ENCODE measurements at regions not wholly inside any gene's neighbourhood (a gene's known extent, or its start where the extent isn't known, plus 50 kb on each side); places are given as distances from the start of the nearest gene placed in this dataset.

GRCh38 chr21:17738176-17738953 is 80.8 kb downstream of the C21orf91 start:
- intact Hi-C loops (cut with micrococcal nuclease), result no loop called here

GRCh38 chr21:17736072-17736471 is 83.1 kb downstream of the C21orf91 start:
- intact Hi-C loops (cut with micrococcal nuclease), result no loop called here

- intact Hi-C loops (cut with micrococcal nuclease), result no loop called here
These were observed 85.9 kb downstream of the C21orf91 start for GRCh38 chr21:17733209-17733608.

- intact Hi-C loops (cut with micrococcal nuclease), result no loop called here
These were observed 86.8 kb downstream of the C21orf91 start for GRCh38 chr21:17732306-17732705.

- intact Hi-C loops (cut with micrococcal nuclease), result no loop called here
These were observed 87.6 kb downstream of the C21orf91 start for GRCh38 chr21:17731554-17731953.

GRCh38 chr21:17730782-17731181 is 88.4 kb downstream of the C21orf91 start:
- intact Hi-C loops (cut with micrococcal nuclease), result no loop called here

- intact Hi-C loops (cut with micrococcal nuclease), result no loop called here
These were observed 89.7 kb downstream of the C21orf91 start for GRCh38 chr21:17729455-17729854.

GRCh38 chr21:17727361-17727760 is 91.8 kb downstream of the C21orf91 start:
- intact Hi-C loops (cut with micrococcal nuclease), result no loop called here

- intact Hi-C loops (cut with micrococcal nuclease), result no loop called here
These were observed 92.9 kb downstream of the C21orf91 start for GRCh38 chr21:17726047-17726829.

- intact Hi-C loops (cut with micrococcal nuclease), result no loop called here
These were observed 93.8 kb downstream of the C21orf91 start for GRCh38 chr21:17725339-17725738.

- intact Hi-C loops (cut with micrococcal nuclease), result no loop called here
These were observed 100.2 kb upstream of the BTG3 start for GRCh38 chr21:17712887-17713286.

GRCh38 chr21:17711896-17712295 is 99.2 kb upstream of the BTG3 start:
- intact Hi-C loops (cut with micrococcal nuclease), result no loop called here

- intact Hi-C loops (cut with micrococcal nuclease), result loop anchor here (1.0 kb wide), 1 partner anchor 75 kb away; no protein-coding TSS in a partner anchor
These were observed 96.5 kb upstream of the BTG3 start for GRCh38 chr21:17709266-17709611.

- intact Hi-C loops (cut with micrococcal nuclease), result loop anchor here (1.0 kb wide), 1 partner anchor 76 kb away; no protein-coding TSS in a partner anchor
These were observed 96.0 kb upstream of the BTG3 start for GRCh38 chr21:17708522-17709265.

GRCh38 chr21:17699524-17700189 is 87.0 kb upstream of the BTG3 start:
- intact Hi-C loops (cut with micrococcal nuclease), result no loop called here

- intact Hi-C loops (cut with micrococcal nuclease), result no loop called here
These were observed 84.8 kb upstream of the BTG3 start for GRCh38 chr21:17697473-17697872.

GRCh38 chr21:17694416-17694815 is 81.7 kb upstream of the BTG3 start:
- intact Hi-C loops (cut with micrococcal nuclease), result loop anchor here (5.0 kb wide), 1 partner anchor 88 kb away; no protein-coding TSS in a partner anchor

- intact Hi-C loops (cut with micrococcal nuclease), result loop anchor here (5.0 kb wide), 1 partner anchor 88 kb away; no protein-coding TSS in a partner anchor
These were observed 81.1 kb upstream of the BTG3 start for GRCh38 chr21:17693801-17694200.

GRCh38 chr21:17690078-17690494 is 77.4 kb upstream of the BTG3 start:
- intact Hi-C loops (cut with micrococcal nuclease), result loop anchor here (5.0 kb wide), 1 partner anchor 92 kb away; no protein-coding TSS in a partner anchor

- intact Hi-C loops (cut with micrococcal nuclease), result no loop called here
These were observed 76.5 kb upstream of the BTG3 start for GRCh38 chr21:17688912-17689874.

Data from T-helper 2 cell treated with Interferon-gamma antibody and Interleukin-4, amounts not matched to agents 100 ng/mL and 5 ng/mL, for 36 hours (primary cell).